Keratinocyte (primary cell): ENCODE measurements at regions not wholly inside any gene's neighbourhood (a gene's known extent, or its start where the extent isn't known, plus 50 kb on each side); places are given as distances from the start of the nearest gene placed in this dataset.

Source experiments
- DNase-seq: peaks from one replicate; pipeline ENCODE4 v3.0.0-alpha.2; 2011; ENCODE audit warnings: low read depth, missing footprints, low spot score
- FAIRE-seq: peaks from 2 replicates; lab custom pipeline; 2011; peaks lifted over from hg19 to GRCh38; lab: Jason Lieb, UNC
- H2AFZ ChIP-seq: 2 replicates; pipeline ENCODE4 v1.6.0; 2012; ENCODE audit warnings: low read length, control low read depth, inconsistent platforms; ENCODE audit not compliant: control insufficient read depth
- H3K27ac ChIP-seq: 2 replicates; pipeline ENCODE4 v1.5.1; 2011; ENCODE audit warnings: low read length; ENCODE audit not compliant: control insufficient read depth, insufficient read depth
- H3K27me3 ChIP-seq: 3 replicates; pipeline ENCODE4 v1.6.0; 2011; ENCODE audit warnings: low read length; ENCODE audit not compliant: control insufficient read depth, insufficient read depth; ENCODE audit errors: extremely low read depth
- H3K36me3 ChIP-seq, 2 experiments: 2 replicates in 1 of 2; 3 replicates in 1 of 2; pipeline ENCODE4 v1.5.1; 2011; ENCODE audit warnings: low read length in 2 of 2, mild to moderate bottlenecking in 1 of 2; ENCODE audit not compliant: control insufficient read depth in 2 of 2, insufficient read depth in 2 of 2; ENCODE audit errors: extremely low read depth in 1 of 2
- H3K4me1 ChIP-seq: 3 replicates; pipeline ENCODE4 v1.5.1; 2011; ENCODE audit warnings: low read length; ENCODE audit not compliant: control insufficient read depth, insufficient read depth; ENCODE audit errors: extremely low read depth
- H3K4me2 ChIP-seq: 3 replicates; pipeline ENCODE4 v1.6.0; 2011; ENCODE audit warnings: low read depth, low read length; ENCODE audit not compliant: control insufficient read depth, insufficient read depth; ENCODE audit errors: extremely low read depth
- H3K4me3 ChIP-seq, 3 experiments: fragments of 200-600 bp in 1 of 3; sonication (generic) in 1 of 3; 2 replicates in 2 of 3; 3 replicates in 1 of 3; pipeline ENCODE4 v1.5.1; 2011 to 2016; ENCODE audit warnings: low read length in 3 of 3, mild to moderate bottlenecking in 3 of 3, control low read depth in 2 of 3, inconsistent platforms in 1 of 3, low read depth in 1 of 3, mixed read lengths in 1 of 3, mixed run types in 1 of 3, moderate library complexity in 1 of 3; ENCODE audit not compliant: control insufficient read depth in 2 of 3, insufficient read depth in 2 of 3; ENCODE audit errors: extremely low read depth in 1 of 3
- H3K79me2 ChIP-seq: 2 replicates; pipeline ENCODE4 v1.6.0; 2012; ENCODE audit warnings: low read length; ENCODE audit not compliant: control insufficient read depth, insufficient read depth
- H3K9ac ChIP-seq: 3 replicates; pipeline ENCODE4 v1.6.0; 2011; ENCODE audit warnings: low read length; ENCODE audit not compliant: control insufficient read depth, insufficient read depth; ENCODE audit errors: extremely low read depth
- H3K9me1 ChIP-seq: 3 replicates; pipeline ENCODE4 v1.6.0; 2011; ENCODE audit warnings: low read length; ENCODE audit not compliant: control insufficient read depth, insufficient read depth; ENCODE audit errors: extremely low read depth
- H3K9me3 ChIP-seq: 2 replicates; pipeline ENCODE4 v1.5.1; 2012; ENCODE audit warnings: low read depth, low read length; ENCODE audit not compliant: control insufficient read depth
- H4K20me1 ChIP-seq: 3 replicates; pipeline ENCODE4 v1.6.0; 2011; ENCODE audit warnings: low read length; ENCODE audit not compliant: control insufficient read depth, insufficient read depth; ENCODE audit errors: extremely low read depth
- CTCF ChIP-seq, 3 experiments: IDR thresholded peaks in 1 of 3; conservative IDR thresholded peaks in 1 of 3; optimal IDR thresholded peaks in 1 of 3; 2 replicates in 2 of 3; 3 replicates in 1 of 3; pipeline versions ENCODE3 to v1.5.1; 2011; ENCODE audit warnings: low read length in 3 of 3, mild to moderate bottlenecking in 3 of 3, moderate library complexity in 2 of 3, control low read depth in 1 of 3, inconsistent platforms in 1 of 3; ENCODE audit not compliant: insufficient read depth in 2 of 3; ENCODE audit errors: extremely low read depth in 1 of 3
- EZH2 ChIP-seq: IDR thresholded peaks from one replicate; pipeline ENCODE4 v1.6.1; 2012; ENCODE audit warnings: inconsistent platforms, mild to moderate bottlenecking, low read length, moderate library complexity
- dilution Hi-C: fragments of 300-500 bp; cut with MboI; formaldehyde crosslinking; loops from one replicate; pipeline ENCODE4 v1.7.0; 2020; ENCODE audit warnings: low sequenced_read_pairs; ENCODE audit not compliant: extremely low pct_ligation_motif_present

GRCh38 chr6:67735623-67736022, 899.5 kb upstream of the ADGRB3 start:
- H3K9me1 ChIP-seq = no peaks in the 10 kb centered on the region
- TF ChIP-seq CTCF (optimal IDR thresholded peaks at IDR 0.05 in 1 of 3, IDR thresholded peaks at IDR 0.05 in 1 of 3, conservative IDR thresholded peaks at IDR 0.05 in 1 of 3; ENCODE audit: extremely low read depth in 1 of 3, insufficient read depth in 2 of 3, low read length in 3 of 3) = no peak
- no peak for TF ChIP-seq EZH2
- no peak overlapping the region for H3K4me3 ChIP-seq
- H3K36me3 ChIP-seq = no peaks in the 10 kb centered on the region
- no peaks in the 10 kb centered on the region for H3K79me2 ChIP-seq
- no peaks in the 10 kb centered on the region for H3K4me1 ChIP-seq
- H3K4me2 ChIP-seq = no peak overlapping the region
- H2AFZ ChIP-seq = no peak overlapping the region
- no peaks in the 10 kb centered on the region for H3K27me3 ChIP-seq
- FAIRE-seq (no peak), DNase-seq (no peak)
- no peak overlapping the region for H3K27ac ChIP-seq
- dilution Hi-C loops = no loop called here
- H3K9me3 ChIP-seq = no peaks in the 10 kb centered on the region
- no peak overlapping the region for H3K9ac ChIP-seq
- H4K20me1 ChIP-seq = no peaks in the 10 kb centered on the region

GRCh38 chr6:67722861-67723261, 912.2 kb upstream of the ADGRB3 start:
- Histone ChIP-seq H3K4me3 (no peak overlapping the region), H3K9me1 (no peaks in the 10 kb centered on the region), H3K27me3 (no peaks in the 10 kb centered on the region), H4K20me1 (no peaks in the 10 kb centered on the region), H3K4me2 (no peak overlapping the region), H3K9me3 (peaks cover 3% of the 10 kb centered on the region), H3K79me2 (no peaks in the 10 kb centered on the region), H3K4me1 (no peaks in the 10 kb centered on the region), H3K36me3 (no peaks in the 10 kb centered on the region), H3K27ac (no peak overlapping the region), H2AFZ (no peak overlapping the region), H3K9ac (no peak overlapping the region)
- TF ChIP-seq EZH2 (no peak), CTCF (optimal IDR thresholded peaks at IDR 0.05 in 1 of 3, IDR thresholded peaks at IDR 0.05 in 1 of 3, conservative IDR thresholded peaks at IDR 0.05 in 1 of 3; ENCODE audit: extremely low read depth in 1 of 3, insufficient read depth in 2 of 3, low read length in 3 of 3) (no peak)
- dilution Hi-C loops = no loop called here
- DNase-seq = no peak
- FAIRE-seq = no peak
